Thoracic aorta (tissue), 2 donors: ENCODE measurements at regions not wholly inside any gene's neighbourhood (a gene's known extent, or its start where the extent isn't known, plus 50 kb on each side); places are given as distances from the start of the nearest gene placed in this dataset.

Source experiments
- ATAC-seq: fragments of 150-250 bp; one replicate; pipeline ENCODE4 v1.8.0; 2017; ENCODE audit warnings: low read depth; ENCODE audit not compliant: insufficient number of reproducible peaks, low FRiP score
- DNase-seq: peaks from one replicate; pipeline ENCODE4 v3.0.0-alpha.2; 2020; ENCODE audit warnings: low spot score
- H3K27ac ChIP-seq, 2 donors: fragments of 200-600 bp; sonication (generic); 1 replicate in 1 of 2; 2 replicates in 1 of 2; pipeline ENCODE4 v1.5.1; 2016; ENCODE audit warnings: mild to moderate bottlenecking in 2 of 2, moderate library complexity in 2 of 2
- H3K27me3 ChIP-seq: fragments of 200-600 bp; sonication (generic); replicated peaks from 2 replicates; pipeline ENCODE4 v1.6.0; 2016; ENCODE audit warnings: mild to moderate bottlenecking; ENCODE audit not compliant: insufficient read depth
- H3K36me3 ChIP-seq: fragments of 200-600 bp; sonication (generic); one replicate; pipeline ENCODE4 v1.5.1; 2016
- H3K4me1 ChIP-seq, 2 donors: fragments of 200-600 bp; sonication (generic); 1 replicate in 1 of 2; 2 replicates in 1 of 2; pipeline versions ENCODE4 v1.5.1 to v1.6.0; 2016; ENCODE audit warnings: low read depth in 2 of 2, mild to moderate bottlenecking in 1 of 2; ENCODE audit not compliant: control insufficient read depth in 1 of 2
- H3K4me3 ChIP-seq: fragments of 200-600 bp; sonication (generic); 2 replicates; pipeline ENCODE4 v1.5.1; 2016; ENCODE audit warnings: mild to moderate bottlenecking
- H3K9me3 ChIP-seq: fragments of 200-600 bp; sonication (generic); 2 replicates; pipeline ENCODE4 v1.5.1; 2016
- CTCF ChIP-seq: fragments of 200-600 bp; sonication (generic); IDR thresholded peaks from one replicate; pipeline ENCODE4 v1.5.1; 2019; ENCODE audit warnings: antibody characterized with exemption

GRCh38 chr5:6914347-6914746, 201.1 kb downstream of the TENT4A start:
- H3K27ac ChIP-seq: no peak overlapping the region
- DNase-seq (no peak), ATAC-seq (no peak)
- H3K36me3 ChIP-seq: no peaks in the 10 kb centered on the region
- no peak overlapping the region for H3K4me3 ChIP-seq
- H3K27me3 ChIP-seq: no peaks in the 10 kb centered on the region
- no peaks in the 10 kb centered on the region for H3K4me1 ChIP-seq
- H3K9me3 ChIP-seq: no peaks in the 10 kb centered on the region
- TF ChIP-seq CTCF: no peak

DNA sequence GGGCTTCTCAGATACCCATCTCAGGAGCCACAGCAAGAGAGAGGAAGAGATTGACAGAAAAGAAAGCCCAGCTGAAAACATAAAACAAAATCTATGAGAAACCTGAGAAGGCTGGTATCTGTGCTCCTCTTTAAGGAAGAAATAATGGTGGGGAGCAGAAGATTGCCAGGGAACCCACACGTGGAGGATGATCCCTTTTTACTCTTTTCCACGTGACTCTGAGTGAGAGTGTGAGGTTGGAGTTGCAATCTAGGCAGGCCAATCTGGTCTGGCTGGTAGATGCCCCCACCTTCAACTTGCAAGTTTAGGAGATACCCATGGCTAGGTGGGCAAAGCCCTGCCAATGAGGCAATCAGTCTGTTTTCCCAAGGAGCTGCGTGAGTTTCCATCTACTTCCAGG, 202.3 kb downstream of the TENT4A start:
- Histone ChIP-seq H3K4me1 (no peaks in the 10 kb centered on the region), H3K36me3 (no peaks in the 10 kb centered on the region), H3K9me3 (no peaks in the 10 kb centered on the region), H3K27me3 (no peaks in the 10 kb centered on the region), H3K27ac (no peak overlapping the region), H3K4me3 (no peak overlapping the region)
- ATAC-seq (no peak), DNase-seq (no peak)
- TF ChIP-seq CTCF: no peak

DNA sequence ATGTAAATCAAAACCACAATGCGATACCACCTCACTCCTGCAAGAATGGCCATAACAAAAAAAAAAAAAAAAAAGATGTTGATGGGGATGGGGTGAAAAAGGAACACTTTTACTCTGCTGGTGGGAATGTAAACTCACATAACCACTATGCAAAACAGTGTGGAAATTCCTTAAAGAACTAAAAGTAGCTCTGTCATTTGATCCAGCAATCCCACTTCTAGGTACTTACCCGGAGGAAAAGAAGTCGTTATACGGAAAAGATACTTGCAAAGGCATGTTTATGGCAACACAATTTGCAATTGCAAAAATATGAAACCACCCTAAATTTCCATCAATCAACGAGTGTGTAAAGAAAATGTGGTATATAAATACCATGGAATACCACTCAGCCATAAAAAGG, 205.0 kb downstream of the TENT4A start:
- Histone ChIP-seq H3K9me3 (no peaks in the 10 kb centered on the region), H3K4me3 (no peak overlapping the region), H3K36me3 (no peaks in the 10 kb centered on the region), H3K27ac (no peak overlapping the region), H3K27me3 (no peaks in the 10 kb centered on the region), H3K4me1 (no peaks in the 10 kb centered on the region)
- TF ChIP-seq CTCF: no peak
- ATAC-seq (no peak), DNase-seq (no peak)

- DNase-seq (no peak), ATAC-seq (no peak)
- H3K4me1 ChIP-seq: no peaks in the 10 kb centered on the region
- H3K4me3 ChIP-seq: no peak overlapping the region
- TF ChIP-seq CTCF: no peak
- H3K36me3 ChIP-seq: no peaks in the 10 kb centered on the region
- H3K27me3 ChIP-seq: no peaks in the 10 kb centered on the region
- H3K9me3 ChIP-seq: no peaks in the 10 kb centered on the region
- H3K27ac ChIP-seq: no peak overlapping the region
Observed at GRCh38 chr5:6920628-6921256, 207.5 kb downstream of the TENT4A start.

- H3K4me3 ChIP-seq: no peak overlapping the region
- H3K36me3 ChIP-seq: no peaks in the 10 kb centered on the region
- H3K9me3 ChIP-seq: no peaks in the 10 kb centered on the region
- no peak for DNase-seq
- H3K27me3 ChIP-seq: no peaks in the 10 kb centered on the region
- no peak for TF ChIP-seq CTCF
- no peak overlapping the region for H3K27ac ChIP-seq
- ATAC-seq: no peak
- H3K4me1 ChIP-seq: no peaks in the 10 kb centered on the region
Observed at GRCh38 chr5:6926491-6927038, 213.3 kb downstream of the TENT4A start.
